CD4-positive, alpha-beta T cell treated with Interferon alpha-2 for 1 hour (primary cell): ENCODE measurements at regions not wholly inside any gene's neighbourhood (a gene's known extent, or its start where the extent isn't known, plus 50 kb on each side); places are given as distances from the start of the nearest gene placed in this dataset.

Source experiments
- DNase-seq, 2 donors: peaks; one replicate each; pipeline ENCODE4 v3.0.0-alpha.2; 2020 to 2022

DNA sequence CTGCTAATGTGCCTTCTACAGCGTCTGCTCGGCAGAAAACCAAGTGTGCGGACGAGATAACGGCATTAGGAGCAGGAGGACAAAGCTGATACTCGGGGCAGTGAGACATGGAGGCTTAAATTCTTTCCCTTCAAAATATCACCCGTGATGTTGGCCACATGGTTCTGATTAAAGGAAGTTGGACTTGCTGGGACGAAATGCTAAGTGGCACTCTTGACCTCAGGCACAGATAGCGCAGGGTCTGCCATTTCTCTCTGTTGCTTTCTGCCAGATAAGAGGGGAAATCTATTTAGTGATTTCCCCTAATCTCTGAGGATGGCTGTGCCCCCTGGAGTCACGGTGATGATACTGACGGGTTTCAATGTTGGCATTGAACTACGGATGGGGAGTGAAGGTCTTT, 509.6 kb upstream of the EEF2KMT start:
- no peak for DNase-seq

GRCh38 chr16:5605404-5605803, 507.8 kb upstream of the EEF2KMT start:
- no peak for DNase-seq

- no peak for DNase-seq
Measured at GRCh38 chr16:5604770-5605169, 507.2 kb upstream of the EEF2KMT start.

DNA sequence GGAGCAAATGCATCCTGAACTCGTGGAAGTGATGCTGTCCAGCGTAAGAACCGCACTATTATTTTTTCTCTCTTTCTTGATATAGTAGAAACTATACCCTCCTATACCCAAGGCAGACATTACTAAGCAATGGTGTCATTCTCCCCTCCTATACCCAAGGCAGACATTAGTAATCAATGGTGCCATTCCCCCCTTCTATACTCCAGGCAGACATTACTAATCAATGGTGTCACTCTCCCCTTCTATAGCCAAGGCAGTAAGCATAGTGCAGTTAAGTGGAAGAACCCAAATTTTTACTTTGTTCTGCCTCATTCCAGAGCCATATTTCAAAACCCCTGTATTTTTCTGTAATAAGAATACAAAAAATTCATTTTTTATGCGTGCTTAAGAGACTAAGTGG, 506.2 kb upstream of the EEF2KMT start:
- no peak for DNase-seq

DNA sequence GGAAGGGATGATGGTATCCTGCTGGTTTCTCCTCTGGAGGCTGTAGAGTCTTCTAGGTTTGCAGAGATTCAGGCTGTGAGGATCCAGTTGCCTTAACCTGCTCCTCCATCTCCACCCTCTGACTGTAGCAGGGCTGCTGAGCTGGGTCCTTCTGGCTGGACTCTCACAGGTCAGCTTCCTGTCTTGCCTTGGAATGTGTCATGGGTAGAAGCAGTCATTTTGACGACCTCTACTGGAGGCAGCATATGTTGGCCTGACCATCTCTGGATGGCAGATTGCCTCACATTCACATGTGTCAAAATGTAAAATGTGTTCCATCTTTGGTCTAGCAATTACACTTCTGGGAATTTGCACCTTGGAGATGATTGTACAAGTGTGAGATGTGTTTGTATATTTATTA, 504.4 kb upstream of the EEF2KMT start:
- no peak for DNase-seq

DNA sequence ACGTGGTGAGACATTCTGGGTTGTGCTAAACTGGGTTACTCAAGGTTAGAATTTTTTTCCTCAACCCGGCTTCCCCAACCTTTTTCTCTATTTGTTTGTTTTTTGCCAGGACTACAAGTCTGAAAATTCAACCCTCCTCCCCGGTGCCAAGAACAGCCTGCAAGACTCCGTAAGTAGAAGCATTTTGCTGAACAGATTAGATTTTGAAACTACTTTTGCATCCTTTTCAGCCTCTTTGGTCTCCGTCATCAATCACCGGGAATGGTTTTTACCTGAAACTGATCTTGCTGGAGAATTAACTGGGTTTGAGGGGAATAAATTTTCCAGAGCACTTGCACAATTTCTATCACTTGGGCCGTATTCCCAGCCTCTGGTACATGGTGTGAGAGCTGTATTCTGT, 501.2 kb upstream of the EEF2KMT start:
- DNase-seq: no peak

DNA sequence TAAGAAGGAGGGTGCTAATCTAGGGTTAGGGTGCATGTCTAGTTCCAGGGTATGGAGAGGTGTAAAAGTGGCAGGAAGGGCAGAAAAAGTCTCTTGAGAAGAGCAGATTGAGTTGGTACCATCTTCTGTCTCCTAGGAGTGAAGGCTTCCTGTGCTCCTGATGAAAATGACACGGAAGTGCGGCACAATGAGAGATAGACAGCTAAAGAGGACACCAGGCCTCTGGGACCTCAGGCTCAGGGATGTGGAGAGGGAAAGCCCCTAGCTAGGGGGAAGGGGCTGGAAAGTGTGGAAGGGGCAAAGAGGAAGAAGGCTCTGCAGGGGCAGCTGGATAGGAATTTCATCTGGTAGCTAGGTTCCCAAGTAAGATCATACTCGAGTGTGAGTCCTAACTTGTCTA, 498.3 kb upstream of the EEF2KMT start:
- no peak for DNase-seq

GRCh38 chr16:5590416-5590815, 492.8 kb upstream of the EEF2KMT start:
- no peak for DNase-seq

DNA sequence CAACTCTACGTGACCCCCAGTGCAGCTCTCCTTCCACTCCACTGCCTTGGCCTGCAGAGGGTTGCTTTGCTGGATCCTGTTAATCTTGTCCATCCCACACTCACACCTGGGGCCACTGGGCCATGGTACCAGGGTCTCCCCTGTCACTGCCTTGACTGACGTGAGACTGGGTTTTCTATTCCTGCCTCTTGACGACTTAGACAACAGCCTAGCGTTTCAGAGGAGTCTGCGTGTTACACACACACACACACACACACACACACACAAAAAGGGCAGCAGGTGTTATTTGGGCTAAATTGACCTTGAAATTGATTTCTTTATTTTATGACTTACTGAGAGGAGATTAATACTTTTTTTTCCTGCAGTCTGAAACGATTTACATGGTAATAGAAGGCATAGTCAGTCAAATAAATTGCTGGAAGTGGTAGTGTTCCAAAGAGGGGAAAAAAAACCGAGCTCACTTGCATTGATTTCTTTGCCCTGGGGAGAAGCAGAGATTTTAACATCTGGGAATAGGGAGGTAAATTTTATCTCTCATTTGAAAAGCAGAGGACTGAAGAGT, 492.3 kb upstream of the EEF2KMT start:
- no peak for DNase-seq

DNA sequence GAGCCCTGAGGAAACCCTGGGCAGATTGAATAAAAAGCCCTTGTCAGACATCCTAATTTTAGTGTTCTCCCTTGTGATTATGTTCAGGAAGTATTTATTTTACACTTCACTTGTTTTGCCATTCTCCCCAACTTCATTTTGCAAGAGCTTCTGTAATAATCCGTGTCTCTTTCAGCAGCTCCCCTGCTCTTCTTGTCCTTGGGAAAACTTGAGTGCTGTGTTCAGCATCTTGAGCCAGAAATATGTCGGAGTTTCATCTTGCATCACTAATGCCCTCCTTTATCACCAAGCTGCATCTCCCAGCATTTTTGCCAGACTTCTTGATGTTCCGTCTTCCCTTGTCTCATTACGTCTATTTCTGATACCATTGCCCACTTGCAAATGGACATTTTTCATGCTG, 486.5 kb upstream of the EEF2KMT start:
- DNase-seq: no peak

- no peak for DNase-seq
Measured at GRCh38 chr16:5582529-5582928, 484.9 kb upstream of the EEF2KMT start.

DNA sequence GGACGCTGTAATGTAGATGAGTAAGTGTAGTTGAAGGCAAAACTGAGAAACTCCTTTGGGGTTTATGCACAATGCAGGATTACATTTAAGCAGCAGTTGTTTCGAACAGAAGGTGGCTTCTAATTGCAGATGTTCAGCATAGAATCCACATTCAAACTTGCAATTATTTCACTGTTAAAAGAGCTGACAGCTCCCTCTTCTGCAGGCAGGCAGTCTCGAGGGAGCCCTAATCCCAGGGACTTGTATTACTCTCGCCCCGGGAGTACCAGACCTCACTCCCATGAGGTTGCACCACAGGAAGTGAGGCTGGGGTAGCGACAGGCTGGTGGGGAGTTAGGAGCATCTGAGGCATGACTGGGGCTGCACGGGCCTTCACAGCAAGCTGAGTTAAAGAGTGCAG, 484.3 kb upstream of the EEF2KMT start:
- no peak for DNase-seq

DNA sequence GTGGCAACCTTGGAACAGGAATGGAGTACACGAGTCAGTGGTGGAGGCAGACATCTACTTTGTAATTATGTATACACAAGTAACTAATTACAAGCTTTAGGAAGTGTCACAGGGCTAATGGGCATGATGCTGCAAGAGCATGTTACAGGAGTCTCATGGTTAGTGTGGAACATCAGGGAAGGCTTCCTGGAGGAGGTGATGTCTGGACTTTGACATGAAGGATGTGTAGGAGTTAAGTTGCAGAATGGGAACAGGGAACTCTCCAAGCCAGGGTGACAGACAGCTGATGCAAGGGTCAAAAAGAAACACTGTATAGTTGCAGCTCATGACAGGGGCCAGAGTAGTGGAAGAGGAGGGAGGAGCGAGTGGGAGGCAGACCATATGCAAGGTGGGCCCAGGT, 483.8 kb upstream of the EEF2KMT start:
- DNase-seq: no peak

DNA sequence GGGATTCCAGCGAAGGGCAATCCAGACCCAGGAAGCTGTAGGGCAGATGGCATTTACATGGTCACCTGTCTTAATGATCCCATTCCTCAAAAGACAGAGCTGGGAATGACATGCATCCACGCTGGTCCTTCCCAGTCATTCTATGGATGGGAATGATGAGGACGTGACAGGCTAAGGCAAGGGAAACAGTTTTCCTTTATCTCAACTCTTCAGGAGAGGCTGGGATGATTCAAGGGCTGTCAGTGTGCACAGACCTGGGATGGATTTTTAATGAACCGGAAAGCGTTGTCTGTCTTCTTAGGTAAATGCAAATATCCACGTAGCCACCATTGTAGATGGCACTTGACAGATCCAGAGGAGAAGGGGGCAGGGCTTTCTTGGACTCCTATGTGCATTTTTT, 483.2 kb upstream of the EEF2KMT start:
- no peak for DNase-seq

- no peak for DNase-seq
Measured at GRCh38 chr16:5580296-5580695, 482.7 kb upstream of the EEF2KMT start.

DNA sequence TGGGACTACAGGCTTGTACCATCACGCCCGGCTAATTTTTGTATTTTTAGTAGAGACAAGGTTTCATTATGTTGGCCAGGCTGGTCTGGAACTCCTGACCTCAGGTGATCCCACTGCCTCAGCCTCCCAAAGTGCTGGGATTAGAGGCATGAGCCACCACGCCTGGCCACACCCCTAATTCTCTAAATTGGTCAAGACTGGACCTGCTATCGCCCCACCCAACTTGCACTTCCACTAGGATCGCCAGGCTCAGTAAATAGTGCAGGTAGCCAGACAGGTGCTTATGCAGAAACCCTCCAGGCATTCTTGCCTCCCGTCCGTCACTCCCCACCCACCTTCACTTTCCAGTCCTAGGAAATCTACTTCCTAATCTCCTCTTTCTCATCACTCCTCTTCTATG, 481.4 kb upstream of the EEF2KMT start:
- DNase-seq: no peak

GRCh38 chr16:5577463-5577862, 479.9 kb upstream of the EEF2KMT start:
- no peak for DNase-seq

- no peak for DNase-seq
Measured at GRCh38 chr16:5575646-5576245, 478.2 kb upstream of the EEF2KMT start.

DNA sequence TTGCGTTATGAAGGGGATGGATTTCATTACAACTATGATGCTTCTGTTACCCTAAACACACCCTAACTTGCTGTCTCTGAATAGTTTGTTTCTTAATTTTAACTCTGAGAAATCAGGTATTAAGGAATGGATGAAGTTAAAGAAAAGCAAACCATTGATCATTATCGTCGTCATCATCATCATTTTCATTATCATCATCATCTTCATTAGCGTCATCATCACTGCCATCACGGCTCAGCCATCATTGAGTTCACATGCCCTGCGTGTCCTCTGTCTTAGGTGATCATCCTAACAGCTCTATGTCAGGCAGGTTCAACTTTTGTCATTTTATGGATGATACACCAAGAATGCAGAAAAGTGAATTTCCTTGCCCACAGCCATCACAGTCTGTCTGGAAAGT, 477.5 kb upstream of the EEF2KMT start:
- DNase-seq: no peak

DNA sequence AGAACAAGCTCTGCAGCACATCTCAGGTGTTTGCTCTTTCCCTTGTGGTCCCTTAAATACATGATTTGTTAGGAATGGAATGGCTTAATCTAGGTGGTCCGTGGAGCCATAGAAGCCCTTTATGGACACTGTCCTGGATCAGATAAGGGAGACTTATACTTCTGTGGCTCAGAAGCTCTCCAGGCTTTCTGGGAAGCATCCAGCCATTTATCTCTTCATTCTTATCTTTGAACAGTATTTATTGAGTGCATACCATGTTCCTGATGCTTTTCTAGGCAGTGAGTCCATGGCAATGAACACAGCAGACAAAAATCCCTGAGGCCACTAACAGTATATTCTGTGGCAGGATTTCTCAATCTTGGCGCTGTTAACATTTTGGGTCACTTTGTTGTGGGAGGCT, 474.5 kb upstream of the EEF2KMT start:
- DNase-seq: no peak

- DNase-seq: no peak
Measured at GRCh38 chr16:5571446-5571845, 473.9 kb upstream of the EEF2KMT start.

GRCh38 chr16:5561800-5562199, 464.2 kb upstream of the EEF2KMT start:
- DNase-seq: no peak

- DNase-seq: no peak
Measured at GRCh38 chr16:5560084-5560483, 462.5 kb upstream of the EEF2KMT start.

DNA sequence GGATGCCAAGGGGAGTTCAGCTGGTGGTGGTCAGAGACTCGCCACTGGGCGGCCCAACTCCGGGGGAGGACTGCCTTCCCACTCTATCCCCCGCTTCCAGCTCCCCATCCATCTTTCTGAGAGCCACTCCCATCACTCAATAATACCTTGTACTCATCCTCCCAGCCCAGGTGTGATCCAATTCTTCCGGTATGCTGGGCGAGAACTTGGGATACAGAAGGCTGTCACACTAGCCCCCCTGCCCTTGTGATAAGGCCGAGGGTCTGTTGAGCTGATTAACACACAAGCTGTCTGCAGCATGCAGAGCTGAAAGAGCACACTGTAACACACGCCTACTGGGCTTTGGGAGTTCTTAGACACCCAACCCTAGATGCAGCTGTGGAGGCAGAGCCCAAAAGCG, 460.4 kb upstream of the EEF2KMT start:
- DNase-seq: no peak

GRCh38 chr16:5557448-5557847, 459.9 kb upstream of the EEF2KMT start:
- DNase-seq: no peak
